ENCODE measurements at regions not wholly inside any gene's neighbourhood (a gene's known extent, or its start where the extent isn't known, plus 50 kb on each side); places are given as distances from the start of the nearest gene placed in this dataset.

- Histone ChIP-seq H3K36me3 (ENCODE audit: control insufficient read depth, insufficient read depth, low read length) (no peaks in the 10 kb centered on the region), H3K4me3 (ENCODE audit: low read length) (no peak overlapping the region), H3K9ac (ENCODE audit: extremely low read depth, low read length, poor library complexity, severe bottlenecking) (no peak overlapping the region), H3K27me3 (ENCODE audit: control insufficient read depth, insufficient read depth, low read length, poor library complexity, severe bottlenecking) (no peaks in the 10 kb centered on the region), H3K4me1 (ENCODE audit: control insufficient read depth, insufficient read depth, low read length) (no peaks in the 10 kb centered on the region), H3K9me3 (ENCODE audit: control insufficient read depth, low read length) (no peaks in the 10 kb centered on the region), H3K27ac (ENCODE audit: low read depth, low read length) (no peak overlapping the region)
- Mint-ChIP-seq H3K4me3 (no peak overlapping the region), H3K36me3 (ENCODE audit: low read depth) (no peaks in the 10 kb centered on the region), H3K27me3 (ENCODE audit: insufficient read depth) (no peaks in the 10 kb centered on the region), H3K27ac (no peak overlapping the region), H3K9me3 (no peaks in the 10 kb centered on the region), H3K4me1 (no peaks in the 10 kb centered on the region)
- 86 to 90% methylated on average over 2 to 3 of the region's 3 CpGs for WGBS, 2 experiments (ENCODE audit: insufficient coverage in 1 of 2, insufficient read length in 1 of 2)
- DNase-seq: no peak
- no peak for TF ChIP-seq CTCF (conservative IDR thresholded peaks at IDR 0.05)
Observed at GRCh38 chr5:4348423-4348822, 752.8 kb downstream of the IRX1 start.

- Mint-ChIP-seq H3K4me3 (no peak overlapping the region), H3K36me3 (ENCODE audit: low read depth) (no peaks in the 10 kb centered on the region), H3K4me1 (no peaks in the 10 kb centered on the region), H3K9me3 (no peaks in the 10 kb centered on the region), H3K27me3 (ENCODE audit: insufficient read depth) (no peaks in the 10 kb centered on the region), H3K27ac (no peak overlapping the region)
- 75 to 100% methylated on average over 1 to 3 of the region's 3 CpGs for WGBS, 2 experiments (ENCODE audit: insufficient coverage in 1 of 2, insufficient read length in 1 of 2)
- H3K27ac ChIP-seq (ENCODE audit: low read depth, low read length): no peak overlapping the region
- no peaks in the 10 kb centered on the region for H3K27me3 ChIP-seq (ENCODE audit: control insufficient read depth, insufficient read depth, low read length, poor library complexity, severe bottlenecking)
- no peak for DNase-seq
- H3K9me3 ChIP-seq (ENCODE audit: control insufficient read depth, low read length): no peaks in the 10 kb centered on the region
- no peak overlapping the region for H3K4me3 ChIP-seq (ENCODE audit: low read length)
- no peaks in the 10 kb centered on the region for H3K4me1 ChIP-seq (ENCODE audit: control insufficient read depth, insufficient read depth, low read length)
- TF ChIP-seq CTCF (conservative IDR thresholded peaks at IDR 0.05): no peak
- H3K9ac ChIP-seq (ENCODE audit: extremely low read depth, low read length, poor library complexity, severe bottlenecking): no peak overlapping the region
- H3K36me3 ChIP-seq (ENCODE audit: control insufficient read depth, insufficient read depth, low read length): no peaks in the 10 kb centered on the region
Observed at GRCh38 chr5:4348919-4349318, 753.3 kb downstream of the IRX1 start.

- no peak for DNase-seq
- H3K27me3 Mint-ChIP-seq (ENCODE audit: insufficient read depth): no peaks in the 10 kb centered on the region
Observed at GRCh38 chr5:4356201-4356600, 760.6 kb downstream of the IRX1 start.

More at GRCh38 chr5:4356201-4356600, 760.6 kb downstream of the IRX1 start:
- no peak overlapping the region for H3K4me3 ChIP-seq (ENCODE audit: low read length)
- Mint-ChIP-seq H3K4me1 (no peaks in the 10 kb centered on the region), H3K36me3 (ENCODE audit: low read depth) (no peaks in the 10 kb centered on the region), H3K4me3 (no peak overlapping the region), H3K9me3 (no peaks in the 10 kb centered on the region), H3K27ac (no peak overlapping the region)
- WGBS, 2 experiments (ENCODE audit: insufficient coverage in 1 of 2, insufficient read length in 1 of 2): 91 to 94% methylated on average over 3 to 6 of the region's 6 CpGs
- no peak overlapping the region for H3K27ac ChIP-seq (ENCODE audit: low read depth, low read length)
- H3K4me1 ChIP-seq (ENCODE audit: control insufficient read depth, insufficient read depth, low read length): no peaks in the 10 kb centered on the region
- no peaks in the 10 kb centered on the region for H3K9me3 ChIP-seq (ENCODE audit: control insufficient read depth, low read length)
- no peaks in the 10 kb centered on the region for H3K36me3 ChIP-seq (ENCODE audit: control insufficient read depth, insufficient read depth, low read length)
- no peak overlapping the region for H3K9ac ChIP-seq (ENCODE audit: extremely low read depth, low read length, poor library complexity, severe bottlenecking)
- H3K27me3 ChIP-seq (ENCODE audit: control insufficient read depth, insufficient read depth, low read length, poor library complexity, severe bottlenecking): no peaks in the 10 kb centered on the region
- no peak for TF ChIP-seq CTCF (conservative IDR thresholded peaks at IDR 0.05)

All from endodermal cell (in vitro differentiated cells).